ENCODE measurements at regions not wholly inside any gene's neighbourhood (a gene's known extent, or its start where the extent isn't known, plus 50 kb on each side); places are given as distances from the start of the nearest gene placed in this dataset.

DNA sequence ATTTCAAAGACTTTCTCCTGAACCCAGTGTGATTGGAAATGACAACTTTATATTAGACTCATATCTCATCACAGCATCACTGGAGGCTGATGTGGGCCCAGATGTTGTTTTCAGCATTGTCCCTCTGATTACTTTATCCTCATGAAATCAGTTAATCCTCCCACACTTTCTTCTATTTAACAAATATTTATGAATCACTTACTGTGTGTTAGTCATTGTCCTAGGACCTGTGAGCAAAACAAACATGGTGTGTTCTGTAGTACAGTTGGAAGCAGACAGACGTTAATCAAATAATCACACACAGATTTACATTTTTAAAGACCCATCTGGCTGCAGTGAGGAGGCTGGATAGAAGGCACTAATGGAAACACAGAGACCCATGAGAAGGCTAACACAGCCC lies 383.7 kb downstream of the PRDM2 start:
- TF ChIP-seq, protein P1, sequence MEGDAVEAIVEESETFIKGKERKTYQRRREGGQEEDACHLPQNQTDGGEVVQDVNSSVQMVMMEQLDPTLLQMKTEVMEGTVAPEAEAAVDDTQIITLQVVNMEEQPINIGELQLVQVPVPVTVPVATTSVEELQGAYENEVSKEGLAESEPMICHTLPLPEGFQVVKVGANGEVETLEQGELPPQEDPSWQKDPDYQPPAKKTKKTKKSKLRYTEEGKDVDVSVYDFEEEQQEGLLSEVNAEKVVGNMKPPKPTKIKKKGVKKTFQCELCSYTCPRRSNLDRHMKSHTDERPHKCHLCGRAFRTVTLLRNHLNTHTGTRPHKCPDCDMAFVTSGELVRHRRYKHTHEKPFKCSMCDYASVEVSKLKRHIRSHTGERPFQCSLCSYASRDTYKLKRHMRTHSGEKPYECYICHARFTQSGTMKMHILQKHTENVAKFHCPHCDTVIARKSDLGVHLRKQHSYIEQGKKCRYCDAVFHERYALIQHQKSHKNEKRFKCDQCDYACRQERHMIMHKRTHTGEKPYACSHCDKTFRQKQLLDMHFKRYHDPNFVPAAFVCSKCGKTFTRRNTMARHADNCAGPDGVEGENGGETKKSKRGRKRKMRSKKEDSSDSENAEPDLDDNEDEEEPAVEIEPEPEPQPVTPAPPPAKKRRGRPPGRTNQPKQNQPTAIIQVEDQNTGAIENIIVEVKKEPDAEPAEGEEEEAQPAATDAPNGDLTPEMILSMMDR (optimal IDR thresholded peaks at IDR 0.05 in 1 of 3, IDR thresholded peaks at IDR 0.05 in 1 of 3, conservative IDR thresholded peaks at IDR 0.05 in 1 of 3; ENCODE audit: extremely low read depth in 1 of 3, insufficient read depth in 2 of 3, low read length in 3 of 3) = no peak
- TF ChIP-seq EZH2 (IDR thresholded peaks at IDR 0.05; ENCODE audit: low read length) = no peak
